GM12891 (cell line): ENCODE measurements at regions not wholly inside any gene's neighbourhood (a gene's known extent, or its start where the extent isn't known, plus 50 kb on each side); places are given as distances from the start of the nearest gene placed in this dataset.

Source experiments
- POLR2A ChIP-seq: IDR thresholded peaks from 2 replicates; pipeline ENCODE4 v1.6.1; 2011; ENCODE audit warnings: low read depth, low read length, control low read depth
- POLR2AphosphoS5 ChIP-seq: IDR thresholded peaks from 2 replicates; pipeline ENCODE4 v1.6.1; 2011; ENCODE audit warnings: low read depth, low read length, control low read depth
- SPI1 ChIP-seq: IDR thresholded peaks from 2 replicates; pipeline ENCODE4 v1.6.1; 2011; ENCODE audit warnings: low read depth, low read length, control low read depth

- no peak for TF ChIP-seq POLR2A
- no peak for TF ChIP-seq POLR2AphosphoS5
- TF ChIP-seq SPI1: no peak
These were observed 155.4 kb upstream of the GOT2 start for GRCh38 chr16:58889516-58889915.
